HEK293 (cell line): ENCODE measurements at regions not wholly inside any gene's neighbourhood (a gene's known extent, or its start where the extent isn't known, plus 50 kb on each side); places are given as distances from the start of the nearest gene placed in this dataset.

Source experiments
- CTCF ChIA-PET: fragments of 350-600 bp; formaldehyde crosslinking; extraction: SDS; loops from one replicate; lab custom pipeline; 2021; ENCODE audit warnings: antibody characterized with exemption; lab: Yijun Ruan, JAX
- POLR2A ChIA-PET: fragments of 300-600 bp; formaldehyde crosslinking; extraction: SDS; loops from one replicate; lab custom pipeline; 2020; ENCODE audit warnings: antibody characterized with exemption, inconsistent platforms; lab: Yijun Ruan, JAX
- H3K27ac ChIP-seq: fragments of 200-500 bp; sonication (Bioruptor generic); 2 replicates; pipeline ENCODE4 v1.5.1; 2014; ENCODE audit warnings: low read depth, low read length, control low read depth, inconsistent platforms; ENCODE audit errors: extremely low read depth
- H3K36me3 ChIP-seq, 2 experiments: fragments of 200-500 bp in 1 of 2; sonication (Bioruptor generic) in 1 of 2; 1 replicate in 1 of 2; 2 replicates in 1 of 2; pipeline ENCODE4 v1.5.1; 2014 to 2017; ENCODE audit warnings: inconsistent platforms in 2 of 2, low read length in 2 of 2; ENCODE audit not compliant: control insufficient read depth in 2 of 2, insufficient read depth in 1 of 2
- H3K4me1 ChIP-seq: fragments of 200-500 bp; sonication (Bioruptor generic); 2 replicates; pipeline ENCODE4 v1.5.1; 2014; ENCODE audit warnings: mild to moderate bottlenecking, low read length, inconsistent platforms; ENCODE audit not compliant: control insufficient read depth, insufficient read depth
- H3K4me3 ChIP-seq: 2 replicates; pipeline ENCODE4 v1.5.1; 2011; ENCODE audit warnings: low read depth, mild to moderate bottlenecking, control low read depth, low read length, moderate library complexity
- H3K9me3 ChIP-seq: fragments of 200-500 bp; sonication (Bioruptor generic); 2 replicates; pipeline ENCODE4 v1.5.1; 2014; ENCODE audit warnings: low read depth, low read length, inconsistent platforms; ENCODE audit not compliant: control insufficient read depth, insufficient read depth
- BCL6B ChIP-seq: fragments of 450-650 bp; formaldehyde crosslinking; IDR thresholded peaks from 2 replicates; pipeline ENCODE4 v1.5.1; 2017; ENCODE audit warnings: missing biosample characterization, missing genetic modification characterization
- GFI1B ChIP-seq: fragments of 450-650 bp; formaldehyde crosslinking; IDR thresholded peaks from 2 replicates; pipeline ENCODE4 v1.5.1; 2016; ENCODE audit warnings: missing biosample characterization, missing genetic modification characterization
- KLF8 ChIP-seq: fragments of 450-650 bp; formaldehyde crosslinking; IDR thresholded peaks from 2 replicates; pipeline ENCODE4 v1.5.1; 2016; ENCODE audit warnings: missing biosample characterization, missing genetic modification characterization
- PRDM1 ChIP-seq: fragments of 450-650 bp; formaldehyde crosslinking; IDR thresholded peaks from 2 replicates; pipeline ENCODE4; 2016; ENCODE audit warnings: missing biosample characterization, missing genetic modification characterization
- SP3 ChIP-seq: fragments of 450-650 bp; formaldehyde crosslinking; IDR thresholded peaks from 2 replicates; pipeline ENCODE4 v1.5.1; 2016; ENCODE audit warnings: missing biosample characterization, missing genetic modification characterization
- YY2 ChIP-seq: fragments of 450-650 bp; formaldehyde crosslinking; IDR thresholded peaks from 2 replicates; pipeline ENCODE4 v1.5.1; 2016; ENCODE audit warnings: missing biosample characterization, missing genetic modification characterization
- ZFP3 ChIP-seq: fragments of 450-650 bp; formaldehyde crosslinking; IDR thresholded peaks from 2 replicates; pipeline ENCODE4 v1.5.1; 2016; ENCODE audit warnings: low read depth, missing biosample characterization, missing genetic modification characterization
- ZNF155 ChIP-seq: fragments of 450-650 bp; formaldehyde crosslinking; IDR thresholded peaks from 2 replicates; pipeline ENCODE4 v1.5.1; 2016; ENCODE audit warnings: missing biosample characterization, missing genetic modification characterization
- ZNF2 ChIP-seq: fragments of 450-650 bp; formaldehyde crosslinking; IDR thresholded peaks from 2 replicates; pipeline ENCODE4 v1.5.1; 2016; ENCODE audit warnings: missing biosample characterization, missing genetic modification characterization
- ZNF214 ChIP-seq: fragments of 450-650 bp; formaldehyde crosslinking; IDR thresholded peaks from 2 replicates; pipeline ENCODE4 v1.5.1; 2017; ENCODE audit warnings: missing biosample characterization, mild to moderate bottlenecking, missing genetic modification characterization, borderline replicate concordance
- ZNF221 ChIP-seq: fragments of 450-650 bp; formaldehyde crosslinking; IDR thresholded peaks from 2 replicates; pipeline ENCODE4 v1.5.1; 2017; ENCODE audit warnings: missing biosample characterization, missing genetic modification characterization, borderline replicate concordance
- ZNF266 ChIP-seq: fragments of 450-650 bp; formaldehyde crosslinking; IDR thresholded peaks from 2 replicates; pipeline ENCODE4 v1.5.1; 2016; ENCODE audit warnings: missing biosample characterization, missing genetic modification characterization, low read depth
- ZNF274 ChIP-seq, 2 experiments: fragments of 200-500 bp in 1 of 2; fragments of 450-650 bp in 1 of 2; sonication (Bioruptor generic) in 1 of 2; formaldehyde crosslinking in 1 of 2; IDR thresholded peaks; 2 replicates each; pipeline versions ENCODE4 v1.5.1 to v1.6.1; 2014 to 2016; ENCODE audit warnings: borderline replicate concordance in 1 of 2, inconsistent platforms in 1 of 2, low read length in 1 of 2, missing biosample characterization in 1 of 2, missing genetic modification characterization in 1 of 2
- ZNF362 ChIP-seq: fragments of 450-650 bp; formaldehyde crosslinking; IDR thresholded peaks from 2 replicates; pipeline ENCODE4 v1.5.1; 2016; ENCODE audit warnings: missing biosample characterization, missing genetic modification characterization
- ZNF549 ChIP-seq: fragments of 450-650 bp; IDR thresholded peaks from 2 replicates; pipeline ENCODE4 v1.5.1; 2018; ENCODE audit warnings: missing biosample characterization, missing genetic modification characterization, mild to moderate bottlenecking, inconsistent platforms, moderate library complexity
- ZNF560 ChIP-seq: fragments of 450-650 bp; formaldehyde crosslinking; IDR thresholded peaks from 2 replicates; pipeline ENCODE4 v1.5.1; 2017; ENCODE audit warnings: missing biosample characterization, missing genetic modification characterization, borderline replicate concordance
- ZNF624 ChIP-seq: fragments of 450-650 bp; formaldehyde crosslinking; IDR thresholded peaks from 2 replicates; pipeline ENCODE4 v1.5.1; 2017; ENCODE audit warnings: missing biosample characterization, missing genetic modification characterization
- ZNF658 ChIP-seq: fragments of 450-650 bp; formaldehyde crosslinking; IDR thresholded peaks from 2 replicates; pipeline ENCODE4; 2016; ENCODE audit warnings: missing biosample characterization, missing genetic modification characterization
- ZNF791 ChIP-seq: fragments of 450-650 bp; formaldehyde crosslinking; IDR thresholded peaks from 2 replicates; pipeline ENCODE4 v1.5.1; 2016; ENCODE audit warnings: missing biosample characterization, missing genetic modification characterization
- ZSCAN18 ChIP-seq: fragments of 450-650 bp; formaldehyde crosslinking; IDR thresholded peaks from 2 replicates; pipeline ENCODE4 v1.5.1; 2016; ENCODE audit warnings: missing biosample characterization, missing genetic modification characterization
- TF ChIP-seq, protein P1 (sequence below): fragments of 450-650 bp; formaldehyde crosslinking; IDR thresholded peaks from 2 replicates; pipeline ENCODE4 v1.5.1; 2017; ENCODE audit warnings: missing biosample characterization, missing genetic modification characterization
- TF ChIP-seq, protein P2 (sequence below): fragments of 450-650 bp; formaldehyde crosslinking; optimal IDR thresholded peaks from 2 replicates; pipeline ENCODE3; 2016; ENCODE audit warnings: missing biosample characterization, mild to moderate bottlenecking, missing genetic modification characterization

DNA sequence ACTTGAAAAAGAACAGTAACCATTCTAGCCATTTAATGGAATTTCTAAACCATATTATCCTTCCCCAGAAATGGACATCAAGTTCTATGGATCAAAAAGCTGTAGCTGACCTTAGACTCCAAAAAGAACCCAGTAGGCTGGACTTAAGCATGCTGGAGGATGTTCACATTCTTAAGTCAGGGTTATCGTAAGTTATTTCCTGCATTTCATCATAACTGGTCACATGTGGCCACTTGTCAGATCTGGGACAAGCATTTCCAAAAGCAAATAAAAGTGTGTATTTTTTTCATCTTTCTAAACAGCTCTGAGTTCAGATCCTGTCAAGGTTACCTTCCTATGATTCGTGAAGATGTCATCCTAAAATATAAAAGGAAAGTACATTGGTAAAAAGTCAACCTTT, 274.5 kb upstream of the PTGER4 start (continued):
- TF ChIP-seq ZNF266 (no peak), ZNF624 (tag by site-specific recombination) (no peak), BCL6B (tag by site-specific recombination) (no peak), KLF8 (tag by site-specific recombination) (no peak), ZNF274 (IDR thresholded peaks at IDR 0.05; ENCODE audit: low read length) (no peak), ZNF274 (tag by site-specific recombination; IDR thresholded peaks at IDR 0.05; ENCODE audit: borderline replicate concordance) (no peak), SP3 (tag by site-specific recombination) (no peak), GFI1B (tag by site-specific recombination) (no peak)

- TF ChIP-seq ZSCAN18: no peak
- no peak for TF ChIP-seq ZNF362 (tag by site-specific recombination)
- TF ChIP-seq ZNF791 (tag by site-specific recombination): no peak
- POLR2A ChIA-PET: no interaction called here
- no peaks in the 10 kb centered on the region for H3K4me1 ChIP-seq
- H3K36me3 ChIP-seq: no peaks in the 10 kb centered on the region
- H3K4me3 ChIP-seq: no peak overlapping the region
- CTCF ChIA-PET: no interaction called here
- no peak overlapping the region for H3K27ac ChIP-seq
- H3K9me3 ChIP-seq: no peaks in the 10 kb centered on the region
Measured at GRCh38 chr5:40404613-40405012, 275.1 kb upstream of the PTGER4 start.

GRCh38 chr5:40402007-40402364, 277.7 kb upstream of the PTGER4 start:
- Histone ChIP-seq H3K36me3 (no peaks in the 10 kb centered on the region), H3K9me3 (no peaks in the 10 kb centered on the region), H3K27ac (no peak overlapping the region), H3K4me3 (no peak overlapping the region), H3K4me1 (no peaks in the 10 kb centered on the region)
- CTCF ChIA-PET: interaction anchor here (0.5 kb wide), 1 partner anchor 39 kb away, joined by 3 read pairs; no protein-coding TSS in a partner anchor
- POLR2A ChIA-PET: interaction anchor here (0.9 kb wide), 1 partner anchor 9 kb away, joined by 4 read pairs; no protein-coding TSS in a partner anchor
- TF ChIP-seq YY2 (tag by site-specific recombination): no peak
- TF ChIP-seq PRDM1 (tag by site-specific recombination): no peak
- TF ChIP-seq, protein P1, sequence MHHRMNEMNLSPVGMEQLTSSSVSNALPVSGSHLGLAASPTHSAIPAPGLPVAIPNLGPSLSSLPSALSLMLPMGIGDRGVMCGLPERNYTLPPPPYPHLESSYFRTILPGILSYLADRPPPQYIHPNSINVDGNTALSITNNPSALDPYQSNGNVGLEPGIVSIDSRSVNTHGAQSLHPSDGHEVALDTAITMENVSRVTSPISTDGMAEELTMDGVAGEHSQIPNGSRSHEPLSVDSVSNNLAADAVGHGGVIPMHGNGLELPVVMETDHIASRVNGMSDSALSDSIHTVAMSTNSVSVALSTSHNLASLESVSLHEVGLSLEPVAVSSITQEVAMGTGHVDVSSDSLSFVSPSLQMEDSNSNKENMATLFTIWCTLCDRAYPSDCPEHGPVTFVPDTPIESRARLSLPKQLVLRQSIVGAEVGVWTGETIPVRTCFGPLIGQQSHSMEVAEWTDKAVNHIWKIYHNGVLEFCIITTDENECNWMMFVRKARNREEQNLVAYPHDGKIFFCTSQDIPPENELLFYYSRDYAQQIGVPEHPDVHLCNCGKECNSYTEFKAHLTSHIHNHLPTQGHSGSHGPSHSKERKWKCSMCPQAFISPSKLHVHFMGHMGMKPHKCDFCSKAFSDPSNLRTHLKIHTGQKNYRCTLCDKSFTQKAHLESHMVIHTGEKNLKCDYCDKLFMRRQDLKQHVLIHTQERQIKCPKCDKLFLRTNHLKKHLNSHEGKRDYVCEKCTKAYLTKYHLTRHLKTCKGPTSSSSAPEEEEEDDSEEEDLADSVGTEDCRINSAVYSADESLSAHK (tag by site-specific recombination): no peak
- no peak for TF ChIP-seq ZNF221 (tag by site-specific recombination)
- TF ChIP-seq BCL6B (tag by site-specific recombination): no peak
- no peak for TF ChIP-seq ZNF549 (tag by site-specific recombination)
- TF ChIP-seq ZNF560: no peak
- TF ChIP-seq ZFP3 (tag by site-specific recombination): no peak
- TF ChIP-seq, protein P2, sequence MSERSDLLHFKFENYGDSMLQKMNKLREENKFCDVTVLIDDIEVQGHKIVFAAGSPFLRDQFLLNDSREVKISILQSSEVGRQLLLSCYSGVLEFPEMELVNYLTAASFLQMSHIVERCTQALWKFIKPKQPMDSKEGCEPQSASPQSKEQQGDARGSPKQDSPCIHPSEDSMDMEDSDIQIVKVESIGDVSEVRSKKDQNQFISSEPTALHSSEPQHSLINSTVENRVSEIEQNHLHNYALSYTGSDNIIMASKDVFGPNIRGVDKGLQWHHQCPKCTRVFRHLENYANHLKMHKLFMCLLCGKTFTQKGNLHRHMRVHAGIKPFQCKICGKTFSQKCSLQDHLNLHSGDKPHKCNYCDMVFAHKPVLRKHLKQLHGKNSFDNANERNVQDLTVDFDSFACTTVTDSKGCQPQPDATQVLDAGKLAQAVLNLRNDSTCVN (tag by site-specific recombination): no peak
- no peak for TF ChIP-seq ZNF2
- TF ChIP-seq ZNF658: no peak
- TF ChIP-seq ZNF155: no peak
- TF ChIP-seq ZNF214 (tag by site-specific recombination): no peak
